Occipital lobe (tissue), 1 donor: ENCODE measurements at regions not wholly inside any gene's neighbourhood (a gene's known extent, or its start where the extent isn't known, plus 50 kb on each side); places are given as distances from the start of the nearest gene placed in this dataset.
"Not testable (repeated sequence)": the region's sequence is repeated elsewhere in the genome, so short reads cannot be mapped to it uniquely, and the experiment has no call there.

Experiments
- DNase-seq: peaks from one replicate; lab custom pipeline; 2025; lab: John Stamatoyannopoulos, UW

GRCh38 chr2:121818546-121818945 is 63.1 kb downstream of the TSN start:
- no peak for DNase-seq

GRCh38 chr2:121819846-121820245 is 64.4 kb downstream of the TSN start:
- DNase-seq = no peak

- no peak for DNase-seq
Observed at GRCh38 chr2:121821476-121822158, 66.2 kb downstream of the TSN start.

GRCh38 chr2:121824264-121824663 is 68.8 kb downstream of the TSN start:
- DNase-seq = no peak

- no peak for DNase-seq
Observed at GRCh38 chr2:121825003-121825950, 69.8 kb downstream of the TSN start.

- DNase-seq = no peak
Observed at GRCh38 chr2:121826036-121826435, 70.6 kb downstream of the TSN start.

GRCh38 chr2:121828281-121828731 is 72.9 kb downstream of the TSN start:
- no peak for DNase-seq

GRCh38 chr2:121830809-121831208 is 75.4 kb downstream of the TSN start:
- DNase-seq = no peak

- no peak for DNase-seq
Observed at GRCh38 chr2:121831841-121832240, 76.4 kb downstream of the TSN start.

GRCh38 chr2:121832412-121833357 is 77.2 kb downstream of the TSN start:
- no peak for DNase-seq

- DNase-seq = no peak
Observed at GRCh38 chr2:121833358-121833723, 77.9 kb downstream of the TSN start.

- DNase-seq = no peak
Observed at GRCh38 chr2:121836611-121837010, 81.2 kb downstream of the TSN start.

- no peak for DNase-seq
Observed at GRCh38 chr2:121837591-121837990, 82.1 kb downstream of the TSN start.

GRCh38 chr2:121838551-121838950 is 83.1 kb downstream of the TSN start:
- no peak for DNase-seq

GRCh38 chr2:121839584-121839983 is 84.1 kb downstream of the TSN start:
- DNase-seq = no peak

- no peak for DNase-seq
Observed at GRCh38 chr2:121849236-121849635, 93.8 kb downstream of the TSN start.

GRCh38 chr2:121853149-121853548 is 97.7 kb downstream of the TSN start:
- DNase-seq = not testable (repeated sequence)

- DNase-seq = no peak
Observed at GRCh38 chr2:121855510-121855909, 100.1 kb downstream of the TSN start.

GRCh38 chr2:121856360-121856759 is 100.9 kb downstream of the TSN start:
- no peak for DNase-seq

- DNase-seq = no peak
Observed at GRCh38 chr2:121858369-121858768, 102.9 kb downstream of the TSN start.

GRCh38 chr2:121858847-121859246 is 103.4 kb downstream of the TSN start:
- DNase-seq = no peak
